ENCODE measurements at regions not wholly inside any gene's neighbourhood (a gene's known extent, or its start where the extent isn't known, plus 50 kb on each side); places are given as distances from the start of the nearest gene placed in this dataset.

- TF ChIP-seq CTCF (IDR thresholded peaks at IDR 0.05; ENCODE audit: insufficient read depth, low read length, poor library complexity, severe bottlenecking) (no peak), EZH2phosphoT487 (conservative IDR thresholded peaks at IDR 0.05; ENCODE audit: low read length) (no peak)
Measured at GRCh38 chr9:78479441-78479840, 182.5 kb downstream of the PSAT1 start.
